ENCODE measurements at regions not wholly inside any gene's neighbourhood (a gene's known extent, or its start where the extent isn't known, plus 50 kb on each side); places are given as distances from the start of the nearest gene placed in this dataset.

DNA sequence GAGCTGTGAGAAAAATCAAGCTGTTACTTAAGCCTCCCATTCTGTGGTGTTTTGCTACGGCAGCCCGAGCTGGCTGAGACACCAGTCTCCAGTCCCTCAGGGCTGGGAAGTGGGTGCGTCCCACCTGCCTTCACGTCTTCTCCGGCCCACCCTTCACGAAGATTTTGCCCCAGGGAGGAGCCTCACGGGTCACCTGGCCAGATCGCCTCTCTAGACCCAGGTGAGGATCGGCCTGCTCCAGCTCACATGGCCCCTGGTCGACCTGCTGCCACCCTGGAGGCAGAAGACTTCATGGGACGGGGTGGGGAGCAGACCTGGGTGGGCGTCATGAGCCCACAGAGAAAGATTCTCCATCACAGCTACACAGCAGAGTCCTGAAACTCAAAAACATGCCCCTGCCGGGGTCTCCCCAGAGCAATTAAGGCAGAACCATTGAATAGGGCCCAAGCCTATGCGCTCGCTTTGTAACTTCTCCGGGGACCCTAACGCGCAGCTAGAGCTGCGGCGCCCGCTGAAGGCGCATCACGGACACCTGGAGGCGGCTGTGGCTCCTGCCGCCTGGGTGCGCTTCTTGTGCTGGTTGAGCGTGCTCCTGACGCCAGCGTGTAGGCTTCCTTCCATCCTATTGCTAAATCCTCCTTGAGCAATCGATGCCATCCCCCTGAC is 92.6 kb upstream of the ALDH1A3 start:
- TF ChIP-seq POLR2AphosphoS5 (IDR thresholded peaks at IDR 0.05) (no peak), POLR2A (IDR thresholded peaks at IDR 0.05) (no peak)
- TF ChIP-seq, protein P1, sequence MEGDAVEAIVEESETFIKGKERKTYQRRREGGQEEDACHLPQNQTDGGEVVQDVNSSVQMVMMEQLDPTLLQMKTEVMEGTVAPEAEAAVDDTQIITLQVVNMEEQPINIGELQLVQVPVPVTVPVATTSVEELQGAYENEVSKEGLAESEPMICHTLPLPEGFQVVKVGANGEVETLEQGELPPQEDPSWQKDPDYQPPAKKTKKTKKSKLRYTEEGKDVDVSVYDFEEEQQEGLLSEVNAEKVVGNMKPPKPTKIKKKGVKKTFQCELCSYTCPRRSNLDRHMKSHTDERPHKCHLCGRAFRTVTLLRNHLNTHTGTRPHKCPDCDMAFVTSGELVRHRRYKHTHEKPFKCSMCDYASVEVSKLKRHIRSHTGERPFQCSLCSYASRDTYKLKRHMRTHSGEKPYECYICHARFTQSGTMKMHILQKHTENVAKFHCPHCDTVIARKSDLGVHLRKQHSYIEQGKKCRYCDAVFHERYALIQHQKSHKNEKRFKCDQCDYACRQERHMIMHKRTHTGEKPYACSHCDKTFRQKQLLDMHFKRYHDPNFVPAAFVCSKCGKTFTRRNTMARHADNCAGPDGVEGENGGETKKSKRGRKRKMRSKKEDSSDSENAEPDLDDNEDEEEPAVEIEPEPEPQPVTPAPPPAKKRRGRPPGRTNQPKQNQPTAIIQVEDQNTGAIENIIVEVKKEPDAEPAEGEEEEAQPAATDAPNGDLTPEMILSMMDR (IDR thresholded peaks at IDR 0.05 in 8 of 11, conservative IDR thresholded peaks at IDR 0.05 in 3 of 11), result no peak
- Histone ChIP-seq H3K4me1 (no peaks in the 10 kb centered on the region), H3K9me3 (no peaks in the 10 kb centered on the region), H3K4me3 (no peak overlapping the region), H3K36me3 (no peaks in the 10 kb centered on the region), H3K27me3 (replicated peaks in 1 of 7) (peaks cover 0 to 34% (median 0%) of the 10 kb centered on the region in 7 donors), H3K27ac (no peak overlapping the region)
- intact Hi-C loops (cut with DNase I; ENCODE audit: low total_unique reads), result no loop called here
- WGBS, 5 donors, result 82 to 90% (median 83%) methylated on average over 30 of the region's 30 CpGs
- no peak for DNase-seq

DNA sequence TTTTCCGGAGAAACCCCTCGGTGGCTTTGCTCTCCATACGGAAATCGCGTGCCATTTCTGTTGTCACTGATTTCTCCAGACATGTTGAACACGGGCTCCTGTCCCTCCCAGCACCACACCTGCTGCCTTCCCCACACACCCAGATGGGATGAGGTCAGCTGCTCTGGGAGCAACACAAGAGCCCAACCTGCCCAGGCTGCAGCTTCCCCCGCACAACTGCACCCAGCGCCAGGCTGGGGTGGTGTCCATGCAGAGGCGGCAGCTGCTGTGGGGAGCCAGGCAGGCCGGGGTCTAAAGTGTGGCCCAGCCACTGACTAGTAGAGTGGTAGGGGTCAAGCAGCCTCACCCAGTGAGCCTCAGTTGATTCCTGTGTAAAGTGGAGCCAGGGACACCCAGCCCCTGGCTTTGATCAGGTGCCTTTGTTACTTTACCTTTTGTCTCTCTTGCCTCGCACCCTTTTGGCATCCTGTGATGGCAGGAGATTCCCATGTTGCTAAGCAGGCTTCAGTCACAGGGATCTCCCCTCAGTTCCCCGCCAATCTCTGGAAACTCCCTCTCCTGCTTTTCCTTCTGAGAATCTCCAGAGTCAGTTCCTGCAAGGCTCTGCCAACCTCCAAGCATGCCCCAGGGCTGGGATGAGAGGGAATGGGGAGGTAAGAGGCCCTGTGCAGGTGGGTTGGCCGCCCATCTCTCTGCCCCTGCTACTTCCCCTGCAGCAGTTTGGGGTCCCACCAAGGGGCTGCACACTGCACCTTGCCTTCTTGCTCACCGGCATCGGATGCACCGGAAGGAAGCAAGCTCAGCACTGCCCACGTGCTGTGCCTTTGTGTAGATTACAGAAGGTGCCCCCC is 91.8 kb upstream of the ALDH1A3 start:
- no peaks in the 10 kb centered on the region for H3K4me1 ChIP-seq
- H3K27me3 ChIP-seq (replicated peaks in 1 of 7), result peaks cover 0 to 32% (median 0%) of the 10 kb centered on the region in 7 donors
- TF ChIP-seq POLR2A (IDR thresholded peaks at IDR 0.05) (no peak), POLR2AphosphoS5 (IDR thresholded peaks at IDR 0.05) (no peak)
- TF ChIP-seq, protein P1 (IDR thresholded peaks at IDR 0.05 in 8 of 11, conservative IDR thresholded peaks at IDR 0.05 in 3 of 11), result no peak
- no peak overlapping the region for H3K27ac ChIP-seq
- no peak overlapping the region for H3K4me3 ChIP-seq
- DNase-seq, result no peak
- H3K9me3 ChIP-seq, result no peaks in the 10 kb centered on the region
- intact Hi-C loops (cut with DNase I; ENCODE audit: low total_unique reads), result no loop called here
- H3K36me3 ChIP-seq, result no peaks in the 10 kb centered on the region
- 67 to 84% (median 71%) methylated on average over 13 to 17 of the region's 17 CpGs for WGBS, 5 donors

DNA sequence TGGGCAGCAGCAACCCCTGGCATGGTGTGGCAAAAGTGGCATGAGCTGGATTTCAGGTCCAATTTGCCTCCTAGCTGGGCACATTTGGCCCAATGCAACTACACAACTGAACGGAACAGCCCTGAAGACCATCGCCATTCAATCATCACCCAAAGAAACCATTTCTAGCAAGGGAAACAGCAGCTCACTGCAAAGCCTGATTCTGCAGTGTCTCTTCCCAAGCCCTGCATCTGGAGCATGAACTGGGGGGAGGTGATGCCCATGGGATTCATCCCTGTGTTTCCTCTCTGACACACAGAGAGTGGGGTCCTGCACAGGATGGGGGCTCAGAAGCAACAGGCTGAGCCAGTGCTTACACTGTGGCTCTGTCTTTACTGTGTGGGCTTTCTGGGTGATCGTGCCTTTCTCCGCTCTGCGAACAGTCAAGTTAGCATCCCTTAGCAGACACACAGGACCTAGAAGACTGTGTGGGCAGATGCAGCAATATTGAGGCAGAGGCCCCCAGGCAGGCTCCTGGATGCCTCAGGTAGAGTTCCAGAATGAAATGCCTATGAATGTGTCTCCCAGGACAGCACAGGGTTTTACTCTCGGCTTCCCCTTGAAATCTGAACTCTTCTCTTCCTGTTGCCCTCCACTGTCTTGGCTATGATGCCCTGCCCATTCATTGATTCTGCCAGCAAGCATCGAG is 91.1 kb upstream of the ALDH1A3 start:
- DNase-seq, result peak; percentile 23
- no peak overlapping the region for H3K4me3 ChIP-seq
- H3K27ac ChIP-seq, result no peak overlapping the region
- no peaks in the 10 kb centered on the region for H3K4me1 ChIP-seq
- TF ChIP-seq POLR2AphosphoS5 (IDR thresholded peaks at IDR 0.05), result no peak
- no peak for TF ChIP-seq POLR2A (IDR thresholded peaks at IDR 0.05)
- TF ChIP-seq, protein P1 (IDR thresholded peaks at IDR 0.05 in 8 of 11, conservative IDR thresholded peaks at IDR 0.05 in 3 of 11), result no peak
- H3K9me3 ChIP-seq, result peaks cover 0 to under 1% (median 0%) of the 10 kb centered on the region in 8 donors
- intact Hi-C loops (cut with DNase I; ENCODE audit: low total_unique reads), result no loop called here
- peaks cover 0 to 32% (median 0%) of the 10 kb centered on the region in 7 donors for H3K27me3 ChIP-seq (replicated peaks in 1 of 7)
- WGBS, 5 donors, result 78 to 90% (median 87%) methylated on average over 7 of the region's 7 CpGs
- no peaks in the 10 kb centered on the region for H3K36me3 ChIP-seq
